ENCODE measurements at regions not wholly inside any gene's neighbourhood (a gene's known extent, or its start where the extent isn't known, plus 50 kb on each side); places are given as distances from the start of the nearest gene placed in this dataset.

DNA sequence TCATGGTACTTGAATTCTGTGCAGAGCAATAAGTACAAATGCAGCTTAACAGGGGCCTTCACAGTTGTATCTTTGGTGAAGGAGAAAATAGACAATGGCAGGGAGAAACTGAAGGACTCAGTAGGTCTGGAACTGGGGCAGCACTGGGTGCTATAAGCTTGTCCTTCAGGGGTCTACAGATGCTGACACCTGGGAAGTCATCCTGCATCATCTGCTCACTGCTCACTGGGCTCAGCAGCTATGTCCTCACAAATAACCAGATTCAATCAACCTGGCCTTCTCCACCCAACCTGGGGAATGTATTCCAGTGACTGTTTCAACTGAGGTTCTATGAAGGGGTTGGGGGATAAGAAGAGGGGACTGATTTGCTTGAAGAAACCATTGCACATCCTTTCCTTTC lies 117.0 kb downstream of the ZNF280B start:
- FAIRE-seq (no peak), DNase-seq (ENCODE audit: insufficient read length, low spot score) (no peak)

DNA sequence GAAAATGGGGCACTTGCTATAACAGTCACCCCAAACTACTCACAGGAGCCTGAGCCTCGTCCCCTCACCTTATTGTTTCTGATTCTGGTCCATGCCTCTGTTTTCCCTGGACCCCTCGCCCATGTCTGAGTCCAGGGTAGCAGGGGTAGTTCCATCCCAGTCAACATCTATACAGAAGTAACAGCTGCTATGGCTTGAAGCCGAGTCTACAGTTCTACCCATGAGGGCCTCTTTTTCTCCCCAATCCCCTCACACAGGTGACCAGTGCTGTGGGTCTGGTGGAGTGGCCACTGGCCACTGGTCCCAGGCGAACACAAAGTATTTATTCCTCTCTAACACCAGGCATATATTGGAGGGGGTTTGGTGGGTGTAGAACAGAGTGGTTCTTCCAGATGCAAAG lies 116.4 kb downstream of the ZNF280B start:
- no peak for DNase-seq (ENCODE audit: insufficient read length, low spot score)
- FAIRE-seq = no peak

DNA sequence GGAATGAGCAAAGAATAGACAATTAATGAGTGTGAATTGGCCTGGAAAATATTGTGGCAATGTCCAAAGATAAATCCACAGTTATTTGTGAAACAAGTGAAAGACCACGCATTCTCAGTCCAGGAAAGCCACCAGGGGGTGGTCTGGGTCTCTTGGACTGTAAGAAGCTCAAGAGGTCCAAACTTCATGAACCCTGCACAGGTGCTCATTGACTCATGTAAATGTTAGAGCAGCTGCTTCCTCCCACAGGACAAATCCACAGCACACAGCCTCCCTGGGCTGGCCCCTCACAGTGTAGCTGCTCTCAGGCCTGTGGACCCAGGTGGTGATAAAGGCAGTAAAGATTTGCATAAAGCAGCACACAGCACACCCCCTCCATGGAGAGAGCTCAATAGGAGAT lies 114.0 kb downstream of the ZNF280B start:
- FAIRE-seq (no peak), DNase-seq (ENCODE audit: insufficient read length, low spot score) (no peak)

DNA sequence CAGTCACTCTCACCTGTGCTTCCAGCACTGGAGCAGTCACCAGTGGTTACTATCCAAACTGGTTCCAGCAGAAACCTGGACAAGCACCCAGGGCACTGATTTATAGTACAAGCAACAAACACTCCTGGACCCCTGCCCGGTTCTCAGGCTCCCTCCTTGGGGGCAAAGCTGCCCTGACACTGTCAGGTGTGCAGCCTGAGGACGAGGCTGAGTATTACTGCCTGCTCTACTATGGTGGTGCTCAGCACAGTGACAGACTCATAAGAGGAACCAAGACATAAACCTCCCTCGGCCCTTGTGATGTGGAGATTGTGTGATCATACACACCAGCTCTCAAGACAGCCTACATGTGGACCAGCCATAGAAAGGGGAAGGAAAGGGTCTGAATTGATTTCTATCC lies 113.3 kb downstream of the ZNF280B start:
- DNase-seq (ENCODE audit: insufficient read length, low spot score) (no peak), FAIRE-seq (no peak)

DNA sequence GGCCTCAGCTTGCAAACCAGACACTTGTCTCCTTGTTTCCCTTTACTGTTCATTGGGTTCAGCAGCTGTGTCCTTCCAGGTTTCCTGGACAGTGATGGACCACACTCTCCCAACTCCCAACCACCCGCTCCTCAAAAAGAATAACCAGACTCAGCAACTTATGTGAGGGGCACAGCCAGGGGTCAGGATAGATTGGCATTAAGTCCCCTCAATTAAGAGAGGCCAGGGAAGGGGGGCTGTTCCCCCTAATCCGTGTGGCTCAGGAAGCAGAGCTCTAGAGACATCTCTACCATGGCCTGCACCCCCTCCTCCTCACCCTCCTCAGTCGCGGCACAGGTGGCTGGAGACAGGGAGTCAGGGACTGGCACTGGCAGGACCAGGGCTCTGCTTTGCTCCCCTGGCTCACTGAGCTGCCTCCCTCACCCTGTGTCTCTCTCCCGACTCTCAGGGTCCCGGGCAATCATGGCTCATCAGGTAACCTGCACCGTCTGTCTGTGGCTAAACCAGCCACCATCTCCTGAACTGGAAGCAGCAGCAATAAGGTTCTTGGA lies 111.7 kb downstream of the ZNF280B start:
- FAIRE-seq = no peak
- no peak for DNase-seq (ENCODE audit: insufficient read length, low spot score)

DNA sequence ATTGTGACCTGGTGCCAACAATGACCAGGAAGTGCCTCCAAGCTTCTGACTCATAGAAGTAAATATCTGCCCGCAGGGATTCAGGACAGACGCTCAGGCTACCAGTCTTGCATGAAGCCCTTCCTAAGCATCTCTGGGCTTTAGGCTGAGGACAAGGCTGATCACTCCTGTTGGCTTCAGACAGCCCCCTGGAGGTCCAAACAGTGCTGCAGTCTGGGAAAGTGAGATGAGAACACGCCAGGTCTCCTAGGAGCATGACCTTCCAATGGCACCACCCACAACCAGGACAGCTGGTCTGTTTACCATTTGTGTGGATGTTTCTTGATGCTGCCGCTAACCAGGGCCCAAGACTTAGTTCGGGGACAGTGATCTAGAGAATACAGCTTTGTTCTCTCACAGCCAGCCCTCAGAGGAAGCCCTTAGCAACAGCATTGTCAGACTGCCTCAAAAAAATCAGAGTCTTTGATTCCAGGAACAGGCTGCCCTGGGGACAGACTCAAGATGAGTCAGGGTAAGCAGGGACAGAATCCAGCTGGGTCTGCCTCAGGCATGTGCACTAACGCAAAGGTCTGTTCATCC lies 111.2 kb downstream of the ZNF280B start:
- DNase-seq (ENCODE audit: insufficient read length, low spot score) (no peak), FAIRE-seq (no peak)

DNA sequence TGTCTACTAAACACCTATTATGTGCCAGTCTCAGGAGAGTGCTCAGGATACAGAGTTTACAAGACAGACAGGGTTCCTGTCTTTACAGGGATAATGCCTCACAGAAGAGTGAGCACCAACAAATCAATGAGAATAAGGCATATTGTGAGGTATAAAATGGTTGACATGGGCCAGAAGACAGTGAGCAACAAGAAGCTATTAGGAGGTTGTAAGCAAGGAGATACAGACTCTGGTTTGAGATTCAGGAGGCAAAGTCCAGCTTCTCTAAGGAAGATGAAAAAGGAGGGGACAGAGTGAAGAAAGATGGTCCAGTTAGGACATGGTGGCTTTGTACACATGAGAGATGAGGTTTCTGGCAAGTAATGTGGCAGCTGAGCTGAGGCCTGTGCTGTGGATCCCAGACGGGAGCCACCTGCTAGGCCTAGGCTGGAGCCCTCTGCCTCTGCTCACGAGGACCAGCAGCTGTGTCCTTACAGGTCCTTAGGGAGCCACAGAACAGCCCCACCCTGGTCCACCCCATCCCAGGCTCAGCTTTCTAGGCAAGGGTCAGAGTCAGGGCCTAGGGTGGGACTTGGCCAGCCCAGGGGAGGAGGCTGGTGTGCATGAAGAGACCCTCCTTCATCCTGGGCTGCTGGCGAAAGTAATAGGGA lies 110.5 kb downstream of the ZNF280B start:
- FAIRE-seq (no peak), DNase-seq (ENCODE audit: insufficient read length, low spot score) (no peak)

DNA sequence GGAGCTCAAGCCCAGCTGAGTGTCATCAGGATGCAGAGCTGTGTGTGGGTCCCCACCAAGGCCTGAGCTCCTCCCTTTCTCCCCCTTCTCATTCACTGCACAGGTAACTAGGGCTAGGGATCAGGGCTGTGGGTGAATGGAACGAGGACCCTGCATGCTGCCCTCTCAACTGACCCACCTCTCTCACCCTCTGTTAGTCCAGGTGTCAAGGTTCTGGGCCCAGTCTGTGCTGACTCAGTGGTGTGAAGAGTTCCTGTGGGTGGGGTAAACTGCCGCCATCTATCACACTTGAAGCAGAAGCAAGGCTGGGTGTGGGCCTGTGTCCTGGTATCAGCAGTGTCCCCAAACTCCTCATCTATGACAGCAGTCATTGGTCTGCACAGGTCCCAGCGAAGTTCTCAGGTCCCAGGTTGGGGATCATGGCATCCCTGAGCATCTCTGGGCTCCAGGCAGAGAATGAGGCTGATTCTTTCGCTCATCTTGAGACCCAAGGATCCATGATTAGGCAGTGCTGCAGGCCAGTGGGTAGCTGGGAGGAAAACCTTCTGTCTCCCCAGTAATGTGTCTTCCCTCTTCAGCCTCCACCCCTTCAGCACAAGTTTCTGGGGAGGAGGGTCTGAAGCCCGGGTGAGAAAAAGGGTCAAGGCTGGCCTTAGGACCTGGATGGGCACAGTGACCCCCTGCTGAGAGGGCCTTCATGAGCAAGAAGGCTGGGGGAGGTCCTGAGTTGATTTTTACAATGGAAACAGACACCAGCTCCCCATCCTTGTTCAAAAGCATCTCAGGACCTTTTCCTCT lies 109.8 kb downstream of the ZNF280B start:
- FAIRE-seq (no peak), DNase-seq (ENCODE audit: insufficient read length, low spot score) (no peak)

DNA sequence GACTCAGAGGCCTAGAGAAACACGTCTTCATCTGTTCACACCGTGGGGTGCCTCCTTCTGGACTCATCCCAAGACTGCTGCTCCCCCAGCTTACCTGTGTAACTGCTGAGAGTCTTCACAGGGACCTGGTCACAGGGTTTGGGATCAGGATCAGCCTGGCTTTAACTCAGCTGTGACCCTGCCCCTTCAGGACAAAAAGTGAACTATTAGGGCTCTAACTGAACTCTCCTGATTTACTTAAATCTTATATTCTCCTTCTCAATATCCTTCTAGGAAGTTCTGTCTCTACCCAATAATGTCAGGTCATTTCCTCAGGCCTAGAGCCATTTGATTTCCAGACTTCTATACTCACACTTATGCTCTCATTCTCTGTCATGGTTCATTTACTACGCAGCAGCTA lies 108.4 kb downstream of the ZNF280B start:
- FAIRE-seq = no peak
- DNase-seq (ENCODE audit: insufficient read length, low spot score) = no peak

DNA sequence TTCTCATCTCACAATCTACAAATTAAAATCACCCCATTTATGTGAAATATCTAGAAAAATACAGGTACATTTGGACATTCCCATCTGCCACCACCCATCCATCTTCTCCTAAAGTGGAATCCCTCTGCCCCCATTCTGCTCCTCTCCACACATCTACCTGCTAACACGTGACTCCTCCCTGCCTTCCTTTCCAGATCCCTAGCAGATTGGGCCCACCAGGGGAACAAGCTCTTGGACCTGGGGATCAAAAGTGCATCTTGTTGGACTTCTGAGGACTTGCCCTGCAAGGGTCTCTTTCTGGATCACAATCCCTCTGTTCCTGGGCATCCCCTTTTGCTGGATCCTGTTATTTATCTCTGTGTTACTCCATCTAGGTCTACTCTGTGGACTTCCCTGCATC lies 107.6 kb downstream of the ZNF280B start:
- FAIRE-seq = no peak
- DNase-seq (ENCODE audit: insufficient read length, low spot score) = no peak

DNA sequence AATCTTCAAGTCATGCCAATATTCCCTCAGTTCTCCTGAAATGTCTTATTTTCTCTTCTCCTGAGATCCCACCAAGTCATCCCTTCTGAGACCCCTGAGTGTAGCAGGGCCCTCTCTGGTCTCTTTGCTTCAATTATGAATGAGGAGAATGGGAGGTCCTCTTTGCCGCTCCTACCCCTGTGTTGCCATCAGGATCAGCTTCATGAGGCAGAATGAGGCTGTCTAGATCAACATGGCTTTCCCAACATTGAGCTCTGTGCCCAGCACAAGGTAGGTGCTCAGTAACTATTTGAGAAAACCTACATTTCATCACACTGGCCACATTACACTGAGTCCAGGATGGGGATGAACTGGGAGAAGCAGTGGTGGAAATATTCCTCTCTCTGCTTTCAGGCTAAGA lies 107.2 kb downstream of the ZNF280B start:
- DNase-seq (ENCODE audit: insufficient read length, low spot score) (no peak), FAIRE-seq (no peak)

DNA sequence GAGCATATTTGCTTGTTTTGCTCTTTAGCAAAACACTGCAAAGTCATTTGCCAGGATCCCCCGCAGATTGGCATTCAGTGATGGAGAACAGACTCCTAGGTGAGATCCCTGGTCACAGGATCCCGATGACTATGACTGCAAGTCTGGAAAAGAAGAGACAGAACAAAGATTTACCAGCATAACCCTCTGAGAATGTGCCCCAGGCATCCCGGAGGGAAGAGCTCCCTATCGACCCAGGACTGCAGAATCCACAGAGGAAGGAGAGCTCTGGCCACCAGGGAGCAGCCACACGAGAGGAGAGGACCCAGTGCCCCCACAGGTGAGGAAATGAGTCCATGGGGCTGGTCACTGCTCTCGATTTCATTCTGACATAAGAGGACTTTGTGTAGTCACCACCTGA lies 105.2 kb downstream of the ZNF280B start:
- no peak for DNase-seq (ENCODE audit: insufficient read length, low spot score)
- FAIRE-seq = no peak

DNA sequence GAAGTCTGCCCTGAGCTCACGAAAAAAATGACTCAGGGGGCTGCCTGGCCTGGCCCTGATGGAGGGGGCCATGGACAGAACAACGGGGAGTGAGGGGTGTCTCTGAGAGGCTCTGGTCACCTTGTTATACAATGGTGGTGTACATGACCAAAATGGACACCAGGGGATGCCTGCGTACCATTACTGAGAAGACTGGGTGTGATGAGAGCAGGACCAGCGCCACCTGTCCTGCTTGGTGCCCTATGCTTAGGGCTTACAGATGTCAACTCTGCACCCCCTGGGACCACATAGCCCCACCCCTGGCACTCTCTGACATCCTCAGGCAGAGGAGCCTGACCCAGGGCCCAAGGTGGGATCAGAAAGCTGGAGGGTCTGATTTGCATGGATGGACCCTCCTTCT lies 104.8 kb downstream of the ZNF280B start:
- FAIRE-seq (no peak), DNase-seq (ENCODE audit: insufficient read length, low spot score) (no peak)

DNA sequence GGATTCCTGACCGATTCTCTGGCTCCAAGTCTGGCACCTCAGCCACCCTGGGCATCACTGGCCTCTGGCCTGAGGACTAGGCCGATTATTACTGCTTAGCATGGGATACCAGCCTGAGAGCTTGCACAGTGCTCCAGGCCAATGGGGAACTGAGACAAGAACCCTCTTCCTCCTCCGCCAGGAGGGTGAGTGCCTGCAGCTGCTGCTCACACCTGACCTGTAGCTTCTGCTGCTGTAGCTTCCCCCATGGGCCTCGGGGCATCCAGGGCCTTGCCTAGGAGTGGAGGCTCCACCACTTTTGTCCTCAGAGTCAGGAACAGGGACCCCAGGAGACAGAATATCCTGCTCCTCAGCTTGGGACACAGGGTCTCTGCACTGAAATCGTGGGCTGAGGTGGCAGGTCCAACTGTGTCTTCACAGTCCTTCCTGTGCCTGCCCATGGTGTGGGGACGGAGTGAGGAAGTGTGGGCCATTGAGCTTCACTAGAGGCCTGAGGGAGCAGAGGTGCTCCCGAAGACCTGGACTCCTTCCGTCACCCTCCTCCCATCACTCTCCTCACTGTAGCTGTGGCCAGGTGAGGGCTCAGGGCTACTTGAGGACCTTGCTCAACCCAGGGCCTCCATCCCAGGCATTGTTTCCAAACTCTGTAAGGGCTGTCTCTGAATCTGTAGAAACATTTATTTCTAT lies 103.8 kb downstream of the ZNF280B start:
- peak; percentile 49 for FAIRE-seq
- DNase-seq (ENCODE audit: insufficient read length, low spot score) = no peak

DNA sequence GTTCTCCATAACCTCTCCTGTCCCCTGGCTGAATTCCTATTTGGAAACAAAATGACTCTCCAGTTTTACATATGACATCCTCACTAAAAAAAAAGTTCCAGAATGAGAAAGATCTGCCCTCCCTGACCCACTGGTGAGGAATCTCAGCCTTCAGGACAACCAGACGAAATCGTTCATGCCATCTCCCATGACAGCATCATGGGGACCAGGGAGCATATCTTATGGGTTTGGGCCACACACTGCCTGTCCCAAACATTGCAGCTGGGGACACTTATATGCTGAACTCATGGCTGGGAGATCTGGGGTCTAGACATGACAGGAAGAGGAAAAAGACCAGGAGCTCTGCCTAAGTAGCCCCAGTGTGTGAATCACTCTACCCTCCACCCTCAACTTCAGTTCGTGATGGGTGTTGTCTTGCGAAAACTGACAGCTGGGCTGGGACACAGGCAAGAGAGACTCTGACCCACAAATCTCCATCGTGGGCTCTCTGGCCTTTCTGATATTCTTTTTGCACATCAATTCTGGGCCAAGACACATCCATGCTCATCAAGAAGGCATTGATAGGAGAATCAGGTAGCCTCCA lies 102.0 kb downstream of the ZNF280B start:
- no peak for DNase-seq (ENCODE audit: insufficient read length, low spot score)
- FAIRE-seq = no peak

DNA sequence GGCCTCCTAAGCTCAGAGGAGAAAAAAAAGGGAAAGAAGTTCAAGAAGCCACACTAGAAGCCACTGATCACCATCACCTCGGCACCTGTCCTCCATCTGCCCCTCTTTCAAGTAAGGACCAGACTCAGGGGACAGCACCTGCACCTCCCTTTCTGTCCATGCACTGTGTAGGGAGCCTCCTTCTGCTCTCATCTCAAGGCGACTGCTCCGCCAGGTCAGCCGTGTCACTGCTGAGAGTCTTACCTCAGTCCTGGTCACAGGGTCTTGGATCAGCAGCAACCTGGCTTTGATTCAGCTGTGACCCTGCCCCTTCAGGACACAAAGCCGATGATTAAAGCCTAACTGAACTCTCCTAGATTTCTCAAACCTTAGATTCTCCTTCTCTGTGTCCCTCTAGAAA lies 101.5 kb downstream of the ZNF280B start:
- DNase-seq (ENCODE audit: insufficient read length, low spot score) (no peak), FAIRE-seq (no peak)

DNA sequence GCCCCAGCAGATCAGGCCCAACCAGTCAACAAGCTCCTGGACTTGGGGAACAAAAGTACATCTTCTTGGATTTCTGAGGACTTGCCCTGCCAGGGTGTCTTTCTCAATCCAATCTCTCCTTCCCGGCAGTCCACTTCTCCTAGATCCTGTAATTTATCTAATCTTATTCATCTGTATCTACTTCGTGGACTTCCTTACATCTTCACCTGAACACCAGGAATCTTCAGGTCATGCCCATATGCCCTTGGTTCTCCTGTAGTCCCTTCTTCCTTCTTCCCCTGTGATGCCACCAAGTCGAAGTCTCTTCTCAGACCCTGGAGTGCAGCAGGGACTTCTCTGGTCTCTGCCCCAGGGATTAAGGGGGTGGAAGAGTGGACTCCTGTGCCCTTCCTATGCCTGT lies 100.3 kb downstream of the ZNF280B start:
- FAIRE-seq (no peak), DNase-seq (ENCODE audit: insufficient read length, low spot score) (no peak)

DNA sequence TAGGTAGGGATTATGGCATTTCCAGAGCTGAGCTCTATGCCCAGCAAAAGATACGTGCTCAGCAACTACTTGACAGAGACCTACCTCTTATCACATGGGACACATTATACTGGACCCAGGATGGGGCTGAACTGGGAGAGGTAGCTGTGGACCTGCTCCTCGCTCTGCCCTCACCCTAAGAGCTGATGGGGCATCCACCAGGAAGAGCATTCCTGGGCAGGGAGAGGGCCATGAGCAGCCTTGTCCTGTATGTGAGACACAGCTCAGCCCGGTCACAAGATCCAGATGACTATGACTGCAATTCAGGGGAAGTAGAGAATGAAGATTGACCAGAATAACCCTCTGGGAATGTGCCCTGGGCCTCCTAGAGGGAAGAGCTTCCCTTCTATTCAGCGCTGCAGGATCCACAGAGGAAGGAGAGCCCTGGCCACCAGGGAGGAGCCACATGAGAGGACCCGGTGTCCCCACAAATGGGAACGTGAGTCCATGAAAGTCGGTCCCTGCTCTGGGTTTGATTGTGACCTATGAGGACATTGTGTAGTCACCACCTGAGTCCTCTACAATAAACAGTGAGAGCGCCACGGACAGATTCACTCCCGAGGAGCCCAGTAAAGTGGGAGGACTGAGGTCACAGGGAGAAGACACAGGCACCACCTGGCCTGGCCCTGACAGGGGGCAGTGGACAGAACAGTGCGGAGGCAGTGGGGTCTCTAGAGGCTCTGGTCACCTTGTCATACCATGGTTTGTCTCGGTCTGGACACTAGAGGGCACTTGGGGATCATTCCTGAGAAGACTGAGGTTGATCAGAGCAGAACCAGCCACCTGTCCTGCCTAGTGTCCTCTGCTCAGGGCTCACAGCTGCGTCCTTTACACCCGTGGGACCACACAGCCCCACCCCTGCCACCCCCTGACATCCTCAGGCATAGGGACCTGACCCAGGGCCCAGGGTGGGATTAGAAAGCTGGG lies 99.5 kb downstream of the ZNF280B start:
- DNase-seq (ENCODE audit: insufficient read length, low spot score) (peak; percentile 36), FAIRE-seq (peak; percentile 88)

DNA sequence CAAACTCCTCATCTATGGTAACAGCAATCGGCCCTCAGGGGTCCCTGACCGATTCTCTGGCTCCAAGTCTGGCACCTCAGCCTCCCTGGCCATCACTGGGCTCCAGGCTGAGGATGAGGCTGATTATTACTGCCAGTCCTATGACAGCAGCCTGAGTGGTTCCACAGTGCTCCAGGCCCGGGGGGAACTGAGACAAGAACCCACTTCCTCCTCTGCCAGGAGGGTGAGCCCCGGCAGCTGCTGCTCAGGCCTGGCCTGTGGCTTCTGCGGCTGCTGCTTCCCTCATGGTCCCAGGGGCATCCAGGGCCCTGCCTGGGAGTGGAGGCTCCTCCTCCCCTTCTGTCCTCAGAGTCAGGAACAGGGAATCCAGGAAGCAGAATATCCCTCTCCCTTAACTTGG lies 98.4 kb downstream of the ZNF280B start:
- DNase-seq (ENCODE audit: insufficient read length, low spot score) (no peak), FAIRE-seq (peak; percentile 67)

DNA sequence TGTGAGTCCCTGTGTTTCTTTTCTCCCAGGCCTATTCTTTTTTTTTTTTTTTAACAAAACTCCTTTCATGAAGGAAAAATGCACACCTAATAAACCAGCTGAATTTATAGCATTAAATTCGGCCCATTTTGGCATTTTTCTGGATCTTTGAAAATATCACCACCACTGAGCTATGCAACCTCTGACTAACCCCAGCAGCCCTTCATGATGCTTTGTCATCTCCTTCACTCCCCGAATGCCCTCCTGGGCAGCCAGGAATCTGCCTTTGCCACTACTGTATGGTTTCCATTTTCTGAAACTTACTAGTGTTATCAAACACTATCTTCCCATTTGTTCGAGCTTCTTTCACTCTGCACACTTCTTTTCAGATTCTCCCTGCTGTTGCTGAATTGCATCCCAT lies 97.9 kb downstream of the ZNF280B start:
- no peak for FAIRE-seq
- no peak for DNase-seq (ENCODE audit: insufficient read length, low spot score)
